IgD-negative memory B cell (primary cell): ENCODE measurements at regions not wholly inside any gene's neighbourhood (a gene's known extent, or its start where the extent isn't known, plus 50 kb on each side); places are given as distances from the start of the nearest gene placed in this dataset.
"Not testable (repeated sequence)": the region's sequence is repeated elsewhere in the genome, so short reads cannot be mapped to it uniquely, and the experiment has no call there.

ENCODE experiments used
- H3K27ac Mint-ChIP-seq, 3 donors: one replicate each; pipeline ENCODE4 v1.8.0; 2020 to 2022; ENCODE audit warnings: mild to moderate bottlenecking in 3 of 3, mixed read lengths in 3 of 3, moderate library complexity in 1 of 3
- H3K27me3 Mint-ChIP-seq: one replicate; pipeline ENCODE4 v1.8.0; 2021; ENCODE audit warnings: mixed read lengths
- H3K36me3 Mint-ChIP-seq: one replicate; pipeline ENCODE4 v1.8.0; 2020; ENCODE audit warnings: mild to moderate bottlenecking, mixed read lengths
- H3K4me1 Mint-ChIP-seq, 3 donors: one replicate each; pipeline ENCODE4 v1.8.0; 2020 to 2022; ENCODE audit warnings: mixed read lengths in 3 of 3, mild to moderate bottlenecking in 1 of 3
- H3K4me3 Mint-ChIP-seq, 4 donors: one replicate each; pipeline ENCODE4 v1.8.0; 2020 to 2022; ENCODE audit warnings: mild to moderate bottlenecking in 4 of 4, mixed read lengths in 4 of 4, moderate library complexity in 3 of 4
- H3K9me3 Mint-ChIP-seq, 3 donors: one replicate each; pipeline ENCODE4 v1.8.0; 2020 to 2021; ENCODE audit warnings: mixed read lengths in 3 of 3, mild to moderate bottlenecking in 1 of 3

- not testable (repeated sequence) for H3K4me3 Mint-ChIP-seq, H3K27ac Mint-ChIP-seq, H3K9me3 Mint-ChIP-seq, H3K36me3 Mint-ChIP-seq, H3K27me3 Mint-ChIP-seq, H3K4me1 Mint-ChIP-seq
Observed at GRCh38 chr4:121616449-121616848, 80.3 kb downstream of the ANXA5 start.

GRCh38 chr4:121614101-121614500 lies 82.7 kb downstream of the ANXA5 start:
- H3K4me3 Mint-ChIP-seq = no peak overlapping the region
- H3K9me3 Mint-ChIP-seq = no peaks in the 10 kb centered on the region
- H3K36me3 Mint-ChIP-seq = no peaks in the 10 kb centered on the region
- no peak overlapping the region for H3K27ac Mint-ChIP-seq
- peaks cover 5% of the 10 kb centered on the region for H3K27me3 Mint-ChIP-seq
- H3K4me1 Mint-ChIP-seq = no peaks in the 10 kb centered on the region

GRCh38 chr4:121599049-121599448 lies 97.7 kb downstream of the ANXA5 start:
- Mint-ChIP-seq H3K4me3 (no peak overlapping the region), H3K27ac (no peak overlapping the region), H3K27me3 (no peaks in the 10 kb centered on the region), H3K9me3 (no peaks in the 10 kb centered on the region), H3K4me1 (no peaks in the 10 kb centered on the region), H3K36me3 (no peaks in the 10 kb centered on the region)

GRCh38 chr4:121597346-121597934 lies 99.3 kb downstream of the ANXA5 start:
- no peaks in the 10 kb centered on the region for H3K4me1 Mint-ChIP-seq
- H3K27me3 Mint-ChIP-seq = no peaks in the 10 kb centered on the region
- no peak overlapping the region for H3K27ac Mint-ChIP-seq
- no peaks in the 10 kb centered on the region for H3K9me3 Mint-ChIP-seq
- H3K36me3 Mint-ChIP-seq = no peaks in the 10 kb centered on the region
- H3K4me3 Mint-ChIP-seq = no peak overlapping the region

- Mint-ChIP-seq H3K4me1 (no peaks in the 10 kb centered on the region), H3K9me3 (no peaks in the 10 kb centered on the region), H3K36me3 (no peaks in the 10 kb centered on the region), H3K4me3 (no peak overlapping the region), H3K27ac (no peak overlapping the region), H3K27me3 (peaks cover 2% of the 10 kb centered on the region)
Observed at GRCh38 chr4:121594796-121595526, 101.8 kb downstream of the ANXA5 start.

GRCh38 chr4:121593760-121594159 lies 103.0 kb downstream of the ANXA5 start:
- Mint-ChIP-seq H3K4me1 (no peaks in the 10 kb centered on the region), H3K9me3 (no peaks in the 10 kb centered on the region), H3K27me3 (peaks cover 2% of the 10 kb centered on the region), H3K36me3 (no peaks in the 10 kb centered on the region), H3K27ac (no peak overlapping the region), H3K4me3 (no peak overlapping the region)

- H3K4me1 Mint-ChIP-seq, H3K4me3 Mint-ChIP-seq, H3K27ac Mint-ChIP-seq, H3K27me3 Mint-ChIP-seq, H3K9me3 Mint-ChIP-seq, H3K36me3 Mint-ChIP-seq: not testable (repeated sequence)
Observed at GRCh38 chr4:121592257-121592656, 104.5 kb downstream of the ANXA5 start.

- H3K27me3 Mint-ChIP-seq = peaks cover 4% of the 10 kb centered on the region
- no peaks in the 10 kb centered on the region for H3K9me3 Mint-ChIP-seq
- no peaks in the 10 kb centered on the region for H3K36me3 Mint-ChIP-seq
- H3K4me1 Mint-ChIP-seq = no peaks in the 10 kb centered on the region
- no peak overlapping the region for H3K4me3 Mint-ChIP-seq
- no peak overlapping the region for H3K27ac Mint-ChIP-seq
Observed at GRCh38 chr4:121584836-121585235, 111.9 kb downstream of the ANXA5 start.

GRCh38 chr4:121583396-121583795 lies 113.4 kb downstream of the ANXA5 start:
- no peaks in the 10 kb centered on the region for H3K9me3 Mint-ChIP-seq
- H3K36me3 Mint-ChIP-seq = no peaks in the 10 kb centered on the region
- H3K27ac Mint-ChIP-seq = no peak overlapping the region
- H3K4me3 Mint-ChIP-seq = no peak overlapping the region
- peaks cover 9% of the 10 kb centered on the region for H3K27me3 Mint-ChIP-seq
- no peaks in the 10 kb centered on the region for H3K4me1 Mint-ChIP-seq

GRCh38 chr4:121582296-121582695 lies 114.5 kb downstream of the ANXA5 start:
- H3K4me3 Mint-ChIP-seq = no peak overlapping the region
- peaks cover 14% of the 10 kb centered on the region for H3K27me3 Mint-ChIP-seq
- H3K36me3 Mint-ChIP-seq = no peaks in the 10 kb centered on the region
- H3K9me3 Mint-ChIP-seq = no peaks in the 10 kb centered on the region
- no peak overlapping the region for H3K27ac Mint-ChIP-seq
- no peaks in the 10 kb centered on the region for H3K4me1 Mint-ChIP-seq

GRCh38 chr4:121575392-121575791 lies 121.4 kb downstream of the ANXA5 start:
- H3K4me3 Mint-ChIP-seq, H3K36me3 Mint-ChIP-seq, H3K9me3 Mint-ChIP-seq, H3K4me1 Mint-ChIP-seq, H3K27ac Mint-ChIP-seq: not testable (repeated sequence)
- H3K27me3 Mint-ChIP-seq = peaks cover 13% of the 10 kb centered on the region

- Mint-ChIP-seq H3K9me3 (peaks cover 0 to 5% (median 2%) of the 10 kb centered on the region in 3 donors), H3K36me3 (no peaks in the 10 kb centered on the region), H3K27ac (no peak overlapping the region), H3K27me3 (peaks cover 13% of the 10 kb centered on the region), H3K4me1 (no peaks in the 10 kb centered on the region), H3K4me3 (no peak overlapping the region)
Observed at GRCh38 chr4:121574618-121575017, 122.2 kb downstream of the ANXA5 start.

GRCh38 chr4:121567748-121568147 lies 129.0 kb downstream of the ANXA5 start:
- peaks cover 8% of the 10 kb centered on the region for H3K27me3 Mint-ChIP-seq

GRCh38 chr4:121564840-121565375 lies 131.9 kb downstream of the ANXA5 start:
- no peak overlapping the region for H3K27ac Mint-ChIP-seq
- no peaks in the 10 kb centered on the region for H3K4me1 Mint-ChIP-seq
- H3K27me3 Mint-ChIP-seq = peaks cover 8% of the 10 kb centered on the region
- H3K9me3 Mint-ChIP-seq = peaks cover 0 to 5% (median 3%) of the 10 kb centered on the region in 3 donors
- no peak overlapping the region for H3K4me3 Mint-ChIP-seq
- no peaks in the 10 kb centered on the region for H3K36me3 Mint-ChIP-seq

More at GRCh38 chr4:121567748-121568147, 129.0 kb downstream of the ANXA5 start:
- H3K9me3 Mint-ChIP-seq = peaks cover 0 to 5% (median 2%) of the 10 kb centered on the region in 3 donors
- no peaks in the 10 kb centered on the region for H3K36me3 Mint-ChIP-seq
- H3K27ac Mint-ChIP-seq = no peak overlapping the region
- no peak overlapping the region for H3K4me3 Mint-ChIP-seq
- no peaks in the 10 kb centered on the region for H3K4me1 Mint-ChIP-seq

- Mint-ChIP-seq H3K27me3 (peaks cover 5% of the 10 kb centered on the region), H3K4me1 (no peaks in the 10 kb centered on the region), H3K9me3 (peaks cover 0 to 3% (median 3%) of the 10 kb centered on the region in 3 donors), H3K4me3 (no peak overlapping the region), H3K27ac (no peak overlapping the region), H3K36me3 (no peaks in the 10 kb centered on the region)
Observed at GRCh38 chr4:121562811-121563210, 134.0 kb downstream of the ANXA5 start.
